ENCODE measurements at regions not wholly inside any gene's neighbourhood (a gene's known extent, or its start where the extent isn't known, plus 50 kb on each side); places are given as distances from the start of the nearest gene placed in this dataset.

DNA sequence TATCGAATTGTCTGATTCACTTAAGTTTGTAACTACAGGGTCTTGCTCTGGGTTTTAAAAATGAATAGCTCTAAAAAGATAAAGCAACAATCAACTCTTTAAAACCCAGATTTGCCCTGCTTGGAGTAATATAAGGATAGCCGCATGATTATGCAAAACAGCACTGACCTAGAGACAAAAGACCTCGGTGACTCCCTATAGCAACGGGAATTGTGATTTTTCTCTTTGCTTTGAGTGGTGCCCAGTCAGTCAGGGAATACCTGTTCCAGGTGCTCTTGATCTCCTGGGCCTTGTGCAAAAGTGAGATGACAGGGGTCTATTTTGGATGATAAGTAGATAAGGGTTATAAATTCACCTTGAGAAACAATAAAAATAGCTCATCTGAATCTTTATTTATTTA, 336.3 kb upstream of the NOX3 start:
- DNase-seq: no peak
- Mint-ChIP-seq H3K4me3 (ENCODE audit: unreplicated experiment) (no peak overlapping the region), H3K9me3 (ENCODE audit: unreplicated experiment) (no peaks in the 10 kb centered on the region), H3K27me3 (ENCODE audit: unreplicated experiment) (no peaks in the 10 kb centered on the region), H3K27ac (ENCODE audit: unreplicated experiment) (no peak overlapping the region), H3K4me1 (ENCODE audit: low read depth, unreplicated experiment) (no peaks in the 10 kb centered on the region), H3K36me3 (ENCODE audit: unreplicated experiment) (no peaks in the 10 kb centered on the region)
- TF ChIP-seq CTCF (IDR thresholded peaks at IDR 0.05; ENCODE audit: partially characterized antibody, unreplicated experiment): no peak

GRCh38 chr6:155791186-155791585, 335.5 kb upstream of the NOX3 start:
- Mint-ChIP-seq H3K4me1 (ENCODE audit: low read depth, unreplicated experiment) (no peaks in the 10 kb centered on the region), H3K4me3 (ENCODE audit: unreplicated experiment) (no peak overlapping the region), H3K36me3 (ENCODE audit: unreplicated experiment) (no peaks in the 10 kb centered on the region), H3K27ac (ENCODE audit: unreplicated experiment) (no peak overlapping the region), H3K9me3 (ENCODE audit: unreplicated experiment) (no peaks in the 10 kb centered on the region), H3K27me3 (ENCODE audit: unreplicated experiment) (no peaks in the 10 kb centered on the region)
- no peak for TF ChIP-seq CTCF (IDR thresholded peaks at IDR 0.05; ENCODE audit: partially characterized antibody, unreplicated experiment)
- DNase-seq: no peak

GRCh38 chr6:155787168-155787567, 331.5 kb upstream of the NOX3 start:
- DNase-seq: no peak
- H3K4me1 Mint-ChIP-seq (ENCODE audit: low read depth, unreplicated experiment): no peaks in the 10 kb centered on the region
- no peaks in the 10 kb centered on the region for H3K27me3 Mint-ChIP-seq (ENCODE audit: unreplicated experiment)
- H3K9me3 Mint-ChIP-seq (ENCODE audit: unreplicated experiment): no peaks in the 10 kb centered on the region
- no peak overlapping the region for H3K27ac Mint-ChIP-seq (ENCODE audit: unreplicated experiment)
- no peaks in the 10 kb centered on the region for H3K36me3 Mint-ChIP-seq (ENCODE audit: unreplicated experiment)
- no peak overlapping the region for H3K4me3 Mint-ChIP-seq (ENCODE audit: unreplicated experiment)
- no peak for TF ChIP-seq CTCF (IDR thresholded peaks at IDR 0.05; ENCODE audit: partially characterized antibody, unreplicated experiment)

DNA sequence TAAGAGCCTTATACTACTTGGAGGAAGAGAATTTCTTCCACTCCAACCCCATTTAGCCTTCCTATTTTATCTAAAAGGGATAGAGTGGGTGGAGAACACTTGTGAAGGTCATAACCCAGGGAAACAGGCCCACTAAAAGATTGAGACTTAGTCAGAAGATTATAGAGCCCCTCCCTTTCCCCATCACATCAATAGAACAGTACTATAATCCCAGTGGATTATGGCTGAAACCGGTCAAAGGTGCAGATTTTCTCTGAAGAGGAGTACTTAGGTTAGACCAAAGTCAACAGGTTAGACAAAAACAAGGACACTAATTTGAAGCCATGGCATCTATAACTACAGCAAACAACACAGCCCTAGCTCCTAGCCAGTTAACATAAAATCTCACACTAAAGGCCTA, 330.9 kb upstream of the NOX3 start:
- H3K27ac Mint-ChIP-seq (ENCODE audit: unreplicated experiment): no peak overlapping the region
- H3K27me3 Mint-ChIP-seq (ENCODE audit: unreplicated experiment): no peaks in the 10 kb centered on the region
- H3K4me3 Mint-ChIP-seq (ENCODE audit: unreplicated experiment): no peak overlapping the region
- no peaks in the 10 kb centered on the region for H3K36me3 Mint-ChIP-seq (ENCODE audit: unreplicated experiment)
- no peaks in the 10 kb centered on the region for H3K4me1 Mint-ChIP-seq (ENCODE audit: low read depth, unreplicated experiment)
- no peak for DNase-seq
- no peak for TF ChIP-seq CTCF (IDR thresholded peaks at IDR 0.05; ENCODE audit: partially characterized antibody, unreplicated experiment)
- no peaks in the 10 kb centered on the region for H3K9me3 Mint-ChIP-seq (ENCODE audit: unreplicated experiment)

GRCh38 chr6:155782739-155783459, 327.3 kb upstream of the NOX3 start:
- DNase-seq: no peak
- H3K9me3 Mint-ChIP-seq (ENCODE audit: unreplicated experiment): no peaks in the 10 kb centered on the region
- H3K4me3 Mint-ChIP-seq (ENCODE audit: unreplicated experiment): no peak overlapping the region
- no peak overlapping the region for H3K27ac Mint-ChIP-seq (ENCODE audit: unreplicated experiment)
- no peaks in the 10 kb centered on the region for H3K27me3 Mint-ChIP-seq (ENCODE audit: unreplicated experiment)
- no peaks in the 10 kb centered on the region for H3K4me1 Mint-ChIP-seq (ENCODE audit: low read depth, unreplicated experiment)
- TF ChIP-seq CTCF (IDR thresholded peaks at IDR 0.05; ENCODE audit: partially characterized antibody, unreplicated experiment): no peak
- no peaks in the 10 kb centered on the region for H3K36me3 Mint-ChIP-seq (ENCODE audit: unreplicated experiment)
